Amygdala (tissue), 56 donors: ENCODE measurements at regions not wholly inside any gene's neighbourhood (a gene's known extent, or its start where the extent isn't known, plus 50 kb on each side); places are given as distances from the start of the nearest gene placed in this dataset.
"Not testable (repeated sequence)": the region's sequence is repeated elsewhere in the genome, so short reads cannot be mapped to it uniquely, and the experiment has no call there.

ENCODE experiments used
- DNase-seq, 56 donors: peaks; one replicate each; lab custom pipeline; 2025; lab: John Stamatoyannopoulos, UW

- DNase-seq = no peak
Measured at GRCh38 chr18:11512096-11513025, 97.0 kb upstream of the SLC35G4 start.

- DNase-seq = no peak
Measured at GRCh38 chr18:11511434-11512095, 97.8 kb upstream of the SLC35G4 start.

GRCh38 chr18:11506856-11507255 lies 102.5 kb upstream of the SLC35G4 start:
- DNase-seq = no peak

- no peak for DNase-seq
Measured at GRCh38 chr18:11505993-11506392, 103.4 kb upstream of the SLC35G4 start.

DNA sequence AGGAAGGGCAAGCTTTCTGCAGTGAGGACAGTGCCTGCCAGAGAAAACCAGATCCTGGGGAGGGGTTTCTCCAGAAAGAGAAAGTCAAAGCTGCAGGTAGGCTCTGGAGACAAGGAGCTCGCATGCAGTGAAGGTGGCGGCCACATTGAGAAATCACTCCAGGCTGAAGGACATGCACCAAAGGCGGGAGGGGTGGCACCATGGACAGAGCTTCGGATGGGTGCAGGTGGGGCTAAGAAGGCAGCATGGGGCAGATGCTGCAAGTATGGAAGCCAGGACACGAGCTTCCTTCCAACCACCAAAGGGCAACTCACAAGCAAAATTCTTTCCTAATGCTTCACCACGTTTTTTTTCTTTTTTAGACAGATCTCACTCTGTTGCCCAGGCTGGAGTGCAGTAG lies 104.4 kb upstream of the SLC35G4 start:
- DNase-seq = no peak

DNA sequence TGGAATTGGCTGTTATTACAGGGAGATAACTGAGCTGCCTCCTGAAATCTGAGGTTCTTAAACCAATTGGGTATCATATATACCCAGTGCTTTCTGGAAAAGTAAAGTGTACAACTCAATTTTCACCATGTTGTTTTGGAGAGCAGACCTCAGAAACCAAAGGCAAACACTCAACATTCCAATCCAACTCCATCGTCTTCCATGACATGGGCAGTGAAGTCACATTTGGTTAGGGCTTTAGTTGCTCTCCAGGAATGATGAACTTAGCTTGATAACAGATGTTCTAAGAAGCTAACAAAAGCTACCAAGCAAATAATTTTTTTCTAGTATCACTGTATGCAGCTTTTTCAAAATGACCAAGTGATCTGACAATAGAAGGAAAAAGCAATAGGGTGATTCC lies 107.0 kb upstream of the SLC35G4 start:
- no peak for DNase-seq

DNA sequence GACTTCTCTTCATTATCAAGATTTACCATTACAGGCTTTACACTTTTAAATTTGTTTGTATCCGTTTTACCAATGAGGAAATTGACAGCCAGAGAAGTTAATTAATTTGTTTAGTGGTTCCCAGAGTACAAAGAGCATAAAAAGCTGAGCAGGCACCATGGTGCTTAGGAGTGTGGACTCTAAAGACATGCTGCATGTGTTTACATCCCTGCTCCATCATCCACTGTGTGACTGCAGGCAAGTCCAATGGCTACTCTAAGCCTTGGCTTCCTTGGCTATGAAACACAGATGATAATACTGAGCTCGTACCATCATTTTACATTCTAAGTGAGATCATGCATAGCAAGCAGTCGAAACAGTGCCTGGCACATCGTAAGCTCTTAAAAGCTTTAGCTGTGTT lies 108.0 kb upstream of the SLC35G4 start:
- DNase-seq = no peak

- no peak for DNase-seq
Measured at GRCh38 chr18:11500153-11501122, 109.0 kb upstream of the SLC35G4 start.

GRCh38 chr18:11498821-11499220 lies 110.6 kb upstream of the SLC35G4 start:
- no peak for DNase-seq

GRCh38 chr18:11497585-11497984 lies 111.8 kb upstream of the SLC35G4 start:
- DNase-seq = no peak

DNA sequence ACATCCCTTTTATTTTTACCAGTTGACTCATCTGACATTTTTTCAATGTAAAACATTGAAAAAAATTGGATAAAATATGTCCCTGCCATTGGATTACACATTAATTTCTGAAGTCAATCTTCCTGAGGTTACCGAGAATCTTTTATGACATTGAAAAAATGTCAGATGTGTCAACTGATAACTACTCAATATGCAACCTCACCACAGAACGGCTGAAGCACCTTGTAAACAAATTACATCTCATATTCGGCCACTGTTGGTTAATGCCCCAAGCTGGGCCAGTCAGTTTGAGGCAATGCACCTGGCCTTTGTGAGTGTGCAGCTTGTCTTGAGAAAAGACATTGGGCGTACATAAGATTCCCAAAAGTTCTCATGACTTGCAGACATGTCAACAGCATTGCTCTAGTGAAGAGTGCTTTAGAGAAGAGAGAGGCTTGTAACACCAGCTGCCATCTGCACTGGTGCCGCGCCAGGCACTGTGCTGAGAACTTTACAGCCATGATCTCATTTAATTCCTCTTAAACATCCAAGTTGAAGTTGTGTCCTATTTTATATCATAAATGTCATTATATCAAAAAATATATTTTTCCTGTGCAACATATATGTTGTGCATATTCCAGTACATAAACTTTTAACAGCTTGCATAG lies 112.7 kb upstream of the SLC35G4 start:
- DNase-seq = no peak

- no peak for DNase-seq
Measured at GRCh38 chr18:11495441-11495840, 114.0 kb upstream of the SLC35G4 start.

GRCh38 chr18:11494107-11494506 lies 115.3 kb upstream of the SLC35G4 start:
- DNase-seq = no peak

DNA sequence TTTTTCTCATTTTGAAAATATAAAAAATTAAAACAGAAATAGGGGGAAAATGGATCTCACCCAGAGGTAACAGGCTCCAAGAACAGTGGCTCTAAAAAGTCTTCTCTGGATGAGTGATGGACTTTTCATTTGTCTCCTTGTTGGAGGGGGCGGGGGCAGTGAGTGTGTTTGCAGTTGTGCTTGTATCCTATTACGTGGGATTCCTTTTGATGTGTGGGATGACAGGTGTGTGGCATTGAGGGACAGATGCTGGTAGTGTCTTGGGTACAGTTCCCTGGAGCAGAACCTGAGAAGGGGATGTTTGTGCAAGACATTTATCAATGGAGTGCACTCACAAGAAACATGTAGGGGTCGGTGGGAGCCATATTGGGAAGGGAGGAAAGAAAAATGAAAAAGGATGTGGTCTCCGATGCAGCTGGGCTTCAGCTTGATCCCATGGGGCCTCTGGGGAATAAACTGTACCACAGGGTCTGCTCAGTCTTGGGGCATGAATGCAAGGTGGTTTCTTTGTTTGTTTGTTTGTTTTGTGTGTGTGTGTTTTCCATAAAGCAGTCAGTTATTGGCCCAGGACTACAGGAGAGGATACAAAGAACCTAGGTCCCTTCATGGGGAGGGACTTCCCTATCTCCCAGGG lies 120.0 kb upstream of the SLC35G4 start:
- no peak for DNase-seq

GRCh38 chr18:11488175-11488574 lies 121.2 kb upstream of the SLC35G4 start:
- DNase-seq = no peak

DNA sequence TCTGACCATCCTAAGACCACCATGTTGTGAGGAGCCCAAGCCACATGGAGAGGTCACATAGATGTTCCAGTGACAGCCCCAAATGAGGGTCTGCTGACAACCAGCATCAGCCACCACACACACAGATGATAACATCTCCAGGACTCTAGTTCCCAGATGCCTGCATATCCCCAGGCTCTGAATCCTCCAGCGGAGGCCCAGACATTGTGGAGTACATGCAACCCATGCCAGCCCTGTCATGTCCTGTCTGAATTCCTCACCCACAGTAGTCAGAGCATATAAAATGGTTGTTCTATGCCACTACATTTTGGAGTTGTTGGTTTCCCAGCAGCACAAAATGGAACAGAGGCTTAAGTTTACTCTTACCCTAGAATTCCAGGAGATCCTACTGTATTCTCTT lies 122.0 kb upstream of the SLC35G4 start:
- DNase-seq = no peak

DNA sequence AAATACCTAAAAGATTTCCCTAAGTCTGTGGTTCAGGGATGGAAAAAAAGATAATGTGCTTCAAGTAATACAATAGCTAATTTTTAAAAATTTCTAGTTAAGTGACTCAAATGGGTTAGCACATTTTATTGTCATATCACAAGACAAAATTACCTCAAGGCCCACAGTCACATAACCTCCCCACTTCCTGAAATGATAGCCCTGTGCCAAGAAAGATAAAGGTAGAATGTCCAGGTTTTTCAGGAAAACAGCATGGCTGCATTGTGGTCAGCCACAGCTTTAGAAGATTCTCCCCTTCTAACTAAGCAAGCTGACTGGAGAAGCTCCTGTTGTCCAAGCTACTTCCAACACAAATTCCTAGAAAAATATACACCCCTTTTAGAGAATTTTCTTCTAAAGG lies 127.1 kb upstream of the SLC35G4 start:
- no peak for DNase-seq

- DNase-seq = no peak
Measured at GRCh38 chr18:11480692-11481091, 128.7 kb upstream of the SLC35G4 start.

GRCh38 chr18:11479031-11479430 lies 130.4 kb upstream of the SLC35G4 start:
- DNase-seq = not testable (repeated sequence)

DNA sequence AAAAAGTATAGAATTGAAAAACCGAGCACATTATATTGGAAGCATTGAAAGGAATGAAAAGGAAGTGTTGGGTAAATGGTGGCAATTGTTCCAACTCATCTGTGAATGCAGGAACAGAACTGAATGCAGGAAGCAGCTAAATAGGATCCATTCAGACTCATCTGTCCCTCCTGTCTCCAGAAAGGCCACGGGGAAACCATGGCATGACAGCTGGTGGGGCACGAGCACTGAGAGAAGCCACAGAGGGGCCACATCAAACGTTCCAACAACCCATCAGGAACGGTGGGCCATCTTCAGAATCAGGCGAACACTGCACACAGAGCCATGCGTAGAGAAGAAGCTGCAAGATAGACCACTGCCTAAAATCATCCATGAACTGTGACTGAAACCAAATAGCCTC lies 138.5 kb upstream of the SLC35G4 start:
- DNase-seq = peak in 4 of 56 donors; percentile 1 to 6 (median 2)
